ENCODE measurements at regions not wholly inside any gene's neighbourhood (a gene's known extent, or its start where the extent isn't known, plus 50 kb on each side); places are given as distances from the start of the nearest gene placed in this dataset.

GRCh38 chr12:46914336-46914735 is 88.5 kb upstream of the SLC38A4 start:
- Histone ChIP-seq H2AFZ (no peak overlapping the region), H3K27ac (no peak overlapping the region), H3K36me3 (ENCODE audit: low read depth) (no peaks in the 10 kb centered on the region), H3K79me2 (ENCODE audit: low read depth) (no peaks in the 10 kb centered on the region), H3K9me2 (ENCODE audit: insufficient read depth) (no peaks in the 10 kb centered on the region), H3K4me1 (replicated peaks; ENCODE audit: insufficient read depth) (no peaks in the 10 kb centered on the region), H3K9me3 (ENCODE audit: insufficient read depth, low read depth) (peaks cover 3% of the 10 kb centered on the region), H3K27me3 (ENCODE audit: insufficient read depth, low read depth) (no peaks in the 10 kb centered on the region), H3F3A (ENCODE audit: insufficient read depth, low read depth) (no peaks in the 10 kb centered on the region), H3K4me3 (no peak overlapping the region), H3K4me2 (no peak overlapping the region), H4K20me1 (ENCODE audit: insufficient read depth) (no peaks in the 10 kb centered on the region)
- no peak for TF ChIP-seq EZH2 (IDR thresholded peaks at IDR 0.05; ENCODE audit: low read depth)
- TF ChIP-seq, protein P1, sequence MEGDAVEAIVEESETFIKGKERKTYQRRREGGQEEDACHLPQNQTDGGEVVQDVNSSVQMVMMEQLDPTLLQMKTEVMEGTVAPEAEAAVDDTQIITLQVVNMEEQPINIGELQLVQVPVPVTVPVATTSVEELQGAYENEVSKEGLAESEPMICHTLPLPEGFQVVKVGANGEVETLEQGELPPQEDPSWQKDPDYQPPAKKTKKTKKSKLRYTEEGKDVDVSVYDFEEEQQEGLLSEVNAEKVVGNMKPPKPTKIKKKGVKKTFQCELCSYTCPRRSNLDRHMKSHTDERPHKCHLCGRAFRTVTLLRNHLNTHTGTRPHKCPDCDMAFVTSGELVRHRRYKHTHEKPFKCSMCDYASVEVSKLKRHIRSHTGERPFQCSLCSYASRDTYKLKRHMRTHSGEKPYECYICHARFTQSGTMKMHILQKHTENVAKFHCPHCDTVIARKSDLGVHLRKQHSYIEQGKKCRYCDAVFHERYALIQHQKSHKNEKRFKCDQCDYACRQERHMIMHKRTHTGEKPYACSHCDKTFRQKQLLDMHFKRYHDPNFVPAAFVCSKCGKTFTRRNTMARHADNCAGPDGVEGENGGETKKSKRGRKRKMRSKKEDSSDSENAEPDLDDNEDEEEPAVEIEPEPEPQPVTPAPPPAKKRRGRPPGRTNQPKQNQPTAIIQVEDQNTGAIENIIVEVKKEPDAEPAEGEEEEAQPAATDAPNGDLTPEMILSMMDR (conservative IDR thresholded peaks at IDR 0.05): no peak
- POLR2A ChIA-PET (ENCODE audit: unreplicated experiment): no interaction called here
- BruUV-seq (replicated peaks): no TSS peak
- DNase-seq: no peak
- intact Hi-C loops (cut with micrococcal nuclease; ENCODE audit: unreplicated experiment): no loop called here
- CTCF ChIA-PET: no interaction called here

- H3F3A ChIP-seq (ENCODE audit: insufficient read depth, low read depth): no peaks in the 10 kb centered on the region
- H3K4me2 ChIP-seq: no peak overlapping the region
- CTCF ChIA-PET: no interaction called here
- no peak for TF ChIP-seq EZH2 (IDR thresholded peaks at IDR 0.05; ENCODE audit: low read depth)
- TF ChIP-seq, protein P1 (conservative IDR thresholded peaks at IDR 0.05): no peak
- no peaks in the 10 kb centered on the region for H3K4me1 ChIP-seq (replicated peaks; ENCODE audit: insufficient read depth)
- no peaks in the 10 kb centered on the region for H3K27me3 ChIP-seq (ENCODE audit: insufficient read depth, low read depth)
- no peaks in the 10 kb centered on the region for H3K36me3 ChIP-seq (ENCODE audit: low read depth)
- H4K20me1 ChIP-seq (ENCODE audit: insufficient read depth): no peaks in the 10 kb centered on the region
- no peak overlapping the region for H3K27ac ChIP-seq
- POLR2A ChIA-PET (ENCODE audit: unreplicated experiment): no interaction called here
- H2AFZ ChIP-seq: no peak overlapping the region
- intact Hi-C loops (cut with micrococcal nuclease; ENCODE audit: unreplicated experiment): no loop called here
- H3K79me2 ChIP-seq (ENCODE audit: low read depth): no peaks in the 10 kb centered on the region
- H3K4me3 ChIP-seq: no peak overlapping the region
- peak in 1 of 2 experiments; percentile 23 for DNase-seq
- H3K9me3 ChIP-seq (ENCODE audit: insufficient read depth, low read depth): peaks cover 3% of the 10 kb centered on the region
- no peaks in the 10 kb centered on the region for H3K9me2 ChIP-seq (ENCODE audit: insufficient read depth)
- BruUV-seq (replicated peaks): no TSS peak
Observed at GRCh38 chr12:46915082-46915481, 89.3 kb upstream of the SLC38A4 start.

DNA sequence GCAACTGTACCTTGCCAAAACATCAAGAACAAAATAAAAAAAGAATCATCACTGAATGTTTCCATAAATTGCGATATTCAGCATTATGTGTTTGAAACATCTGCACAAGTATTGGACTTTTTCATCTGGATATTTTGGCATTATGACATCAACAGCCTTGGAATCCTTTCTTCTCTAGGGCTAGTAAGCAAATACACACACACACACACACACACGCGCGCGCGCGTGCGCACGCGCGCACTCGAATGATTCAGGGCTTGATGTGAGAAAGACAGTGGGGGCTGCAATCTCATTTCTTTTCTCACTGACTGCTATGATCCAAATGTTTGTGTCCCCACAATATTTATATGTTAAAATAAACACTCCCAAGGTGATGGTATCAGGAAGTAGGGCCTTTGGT is 90.0 kb upstream of the SLC38A4 start:
- H3F3A ChIP-seq (ENCODE audit: insufficient read depth, low read depth): no peaks in the 10 kb centered on the region
- no peaks in the 10 kb centered on the region for H3K79me2 ChIP-seq (ENCODE audit: low read depth)
- BruUV-seq (replicated peaks): no TSS peak
- H4K20me1 ChIP-seq (ENCODE audit: insufficient read depth): no peaks in the 10 kb centered on the region
- ChIA-PET POLR2A (ENCODE audit: unreplicated experiment) (no interaction called here), CTCF (no interaction called here)
- H3K4me3 ChIP-seq: no peak overlapping the region
- no peaks in the 10 kb centered on the region for H3K9me2 ChIP-seq (ENCODE audit: insufficient read depth)
- no peak for DNase-seq
- H3K4me1 ChIP-seq (replicated peaks; ENCODE audit: insufficient read depth): 0 out of 2 replicates have a peak, but pooled peaks cover 2% of the 10 kb centered on the region
- H2AFZ ChIP-seq: no peak overlapping the region
- H3K36me3 ChIP-seq (ENCODE audit: low read depth): no peaks in the 10 kb centered on the region
- peaks cover 3% of the 10 kb centered on the region for H3K9me3 ChIP-seq (ENCODE audit: insufficient read depth, low read depth)
- TF ChIP-seq, protein P1 (conservative IDR thresholded peaks at IDR 0.05): no peak
- no peak for TF ChIP-seq EZH2 (IDR thresholded peaks at IDR 0.05; ENCODE audit: low read depth)
- intact Hi-C loops (cut with micrococcal nuclease; ENCODE audit: unreplicated experiment): no loop called here
- no peak overlapping the region for H3K4me2 ChIP-seq
- H3K27me3 ChIP-seq (ENCODE audit: insufficient read depth, low read depth): no peaks in the 10 kb centered on the region
- H3K27ac ChIP-seq: no peak overlapping the region
